GM12874 (cell line): ENCODE measurements at regions not wholly inside any gene's neighbourhood (a gene's known extent, or its start where the extent isn't known, plus 50 kb on each side); places are given as distances from the start of the nearest gene placed in this dataset.

ENCODE experiments used
- TF ChIP-seq, protein P1 (sequence below): IDR thresholded peaks from 2 replicates; pipeline ENCODE4 v1.5.1; 2011; ENCODE audit warnings: low read depth, mild to moderate bottlenecking, control low read depth, low read length, moderate library complexity; ENCODE audit not compliant: insufficient read depth

DNA sequence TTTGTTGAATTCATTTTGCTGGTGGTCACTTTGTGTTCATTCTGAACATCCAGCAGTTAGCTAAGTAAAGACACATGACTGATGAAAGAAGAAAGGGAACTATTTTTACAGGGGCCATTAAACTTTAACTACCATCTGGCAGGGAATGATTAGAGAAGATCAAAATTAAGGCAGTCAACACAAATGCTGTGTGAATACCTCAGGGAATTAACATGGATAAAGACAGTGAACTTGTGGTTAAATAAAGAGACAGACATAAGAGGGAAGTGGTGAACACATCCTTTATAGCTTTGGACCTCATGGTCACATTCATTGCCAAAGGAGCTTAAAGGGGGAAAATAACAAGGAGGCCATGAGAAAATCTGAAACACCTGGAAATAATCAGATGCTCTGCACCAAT is 52.6 kb upstream of the ATP5MC3 start:
- TF ChIP-seq, protein P1, sequence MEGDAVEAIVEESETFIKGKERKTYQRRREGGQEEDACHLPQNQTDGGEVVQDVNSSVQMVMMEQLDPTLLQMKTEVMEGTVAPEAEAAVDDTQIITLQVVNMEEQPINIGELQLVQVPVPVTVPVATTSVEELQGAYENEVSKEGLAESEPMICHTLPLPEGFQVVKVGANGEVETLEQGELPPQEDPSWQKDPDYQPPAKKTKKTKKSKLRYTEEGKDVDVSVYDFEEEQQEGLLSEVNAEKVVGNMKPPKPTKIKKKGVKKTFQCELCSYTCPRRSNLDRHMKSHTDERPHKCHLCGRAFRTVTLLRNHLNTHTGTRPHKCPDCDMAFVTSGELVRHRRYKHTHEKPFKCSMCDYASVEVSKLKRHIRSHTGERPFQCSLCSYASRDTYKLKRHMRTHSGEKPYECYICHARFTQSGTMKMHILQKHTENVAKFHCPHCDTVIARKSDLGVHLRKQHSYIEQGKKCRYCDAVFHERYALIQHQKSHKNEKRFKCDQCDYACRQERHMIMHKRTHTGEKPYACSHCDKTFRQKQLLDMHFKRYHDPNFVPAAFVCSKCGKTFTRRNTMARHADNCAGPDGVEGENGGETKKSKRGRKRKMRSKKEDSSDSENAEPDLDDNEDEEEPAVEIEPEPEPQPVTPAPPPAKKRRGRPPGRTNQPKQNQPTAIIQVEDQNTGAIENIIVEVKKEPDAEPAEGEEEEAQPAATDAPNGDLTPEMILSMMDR: no peak

DNA sequence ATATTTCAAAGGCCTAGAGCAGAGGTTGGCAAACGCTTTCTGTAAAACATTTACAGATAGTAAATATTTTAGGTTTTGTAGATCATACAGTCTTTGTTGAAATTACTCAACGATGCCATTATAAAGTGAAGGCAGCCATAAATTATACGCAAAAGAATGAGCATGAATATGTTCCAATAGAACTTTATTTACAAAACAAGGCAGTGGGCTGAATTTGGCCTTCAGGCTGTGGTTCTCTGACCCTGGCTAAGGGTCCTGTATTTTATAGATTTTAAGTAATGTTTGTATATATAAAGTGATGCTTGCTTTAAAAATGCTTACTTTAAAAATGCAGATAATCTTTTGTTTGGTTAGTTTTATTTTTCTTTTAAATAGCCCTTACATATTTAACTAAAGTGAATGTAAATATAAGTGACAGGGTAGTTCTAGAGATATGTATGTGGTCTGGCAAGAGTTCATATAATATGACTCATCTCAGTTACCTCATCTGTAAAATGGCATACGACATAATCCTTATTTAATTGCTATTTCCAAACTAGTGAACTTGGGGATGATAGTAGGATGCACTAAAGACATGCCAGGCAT is 51.7 kb upstream of the ATP5MC3 start:
- TF ChIP-seq, protein P1: no peak
